CD14-positive monocyte (primary cell): ENCODE measurements at regions not wholly inside any gene's neighbourhood (a gene's known extent, or its start where the extent isn't known, plus 50 kb on each side); places are given as distances from the start of the nearest gene placed in this dataset.

Experiments used
- DNase-seq, 3 donors: peaks; one replicate each; pipeline ENCODE4 v3.0.0-alpha.2; 2011 to 2022
- H2AFZ ChIP-seq: 2 replicates; pipeline ENCODE4 v1.6.0; 2012; ENCODE audit warnings: mild to moderate bottlenecking, low read depth, low read length, inconsistent platforms; ENCODE audit not compliant: insufficient read depth, poor library complexity, severe bottlenecking
- H3K27ac ChIP-seq, 2 donors: 1 replicate in 1 of 2; 2 replicates in 1 of 2; pipeline ENCODE4 v1.5.1; 2012 to 2013; ENCODE audit warnings: low read length in 2 of 2, control low read depth in 1 of 2, inconsistent platforms in 1 of 2, low read depth in 1 of 2, mild to moderate bottlenecking in 1 of 2
- H3K27me3 ChIP-seq, 2 donors: one replicate each; pipeline versions ENCODE4 v1.6.0 to v1.6.1; 2011 to 2013; ENCODE audit warnings: low read length in 2 of 2; ENCODE audit not compliant: control insufficient read depth in 2 of 2, insufficient read depth in 2 of 2
- H3K36me3 ChIP-seq, 2 donors: replicated peaks in 1 of 2; 1 replicate in 1 of 2; 2 replicates in 1 of 2; pipeline versions ENCODE4 v1.5.1 to v1.6.1; 2012 to 2013; ENCODE audit warnings: low read length in 2 of 2, control low read depth in 1 of 2, inconsistent platforms in 1 of 2, mild to moderate bottlenecking in 1 of 2; ENCODE audit not compliant: insufficient read depth in 2 of 2, control insufficient read depth in 1 of 2
- H3K4me1 ChIP-seq, 2 donors: 1 replicate in 1 of 2; 2 replicates in 1 of 2; pipeline versions ENCODE4 v1.5.1 to v1.6.1; 2012 to 2013; ENCODE audit warnings: low read length in 2 of 2, control low read depth in 1 of 2, inconsistent platforms in 1 of 2, mild to moderate bottlenecking in 1 of 2, moderate library complexity in 1 of 2; ENCODE audit not compliant: insufficient read depth in 2 of 2, control insufficient read depth in 1 of 2
- H3K4me2 ChIP-seq: replicated peaks from 2 replicates; pipeline ENCODE3; 2012; ENCODE audit warnings: low read length, moderate library complexity, mild to moderate bottlenecking; ENCODE audit not compliant: poor library complexity, severe bottlenecking; ENCODE audit errors: extremely low read depth
- H3K4me3 ChIP-seq, 3 experiments: fragments of 200-600 bp in 1 of 3; sonication (generic) in 1 of 3; replicated peaks in 1 of 3; 1 replicate in 2 of 3; 2 replicates in 1 of 3; pipeline ENCODE4 v1.5.1; 2011 to 2013; ENCODE audit warnings: low read length in 3 of 3, mild to moderate bottlenecking in 3 of 3, control low read depth in 2 of 3, low read depth in 2 of 3, inconsistent platforms in 1 of 3, moderate library complexity in 1 of 3
- H3K79me2 ChIP-seq: 2 replicates; pipeline ENCODE4 v1.6.0; 2012; ENCODE audit warnings: mild to moderate bottlenecking, control low read depth, inconsistent platforms, low read length, moderate library complexity; ENCODE audit not compliant: insufficient read depth
- H3K9ac ChIP-seq: 2 replicates; pipeline ENCODE4 v1.6.0; 2017; ENCODE audit warnings: low read length, mild to moderate bottlenecking; ENCODE audit not compliant: insufficient read depth, poor library complexity, severe bottlenecking
- H3K9me3 ChIP-seq, 2 donors: replicated peaks in 1 of 2; 1 replicate in 1 of 2; 2 replicates in 1 of 2; pipeline versions ENCODE4 v1.5.1 to v1.6.1; 2012 to 2013; ENCODE audit warnings: low read length in 2 of 2, control low read depth in 1 of 2; ENCODE audit not compliant: control insufficient read depth in 1 of 2, insufficient read depth in 1 of 2
- H4K20me1 ChIP-seq: 2 replicates; pipeline ENCODE4 v1.6.0; 2012; ENCODE audit warnings: mild to moderate bottlenecking, low read length, control low read depth, moderate library complexity; ENCODE audit not compliant: insufficient read depth
- H3K27ac Mint-ChIP-seq, 7 donors: one replicate each; pipeline ENCODE4 v1.8.0; 2020; ENCODE audit warnings: mild to moderate bottlenecking in 7 of 7, mixed read lengths in 7 of 7, moderate library complexity in 6 of 7, inconsistent platforms in 2 of 7
- H3K27me3 Mint-ChIP-seq, 3 donors: one replicate each; pipeline ENCODE4 v1.8.0; 2021 to 2022; ENCODE audit warnings: low read depth in 3 of 3, mild to moderate bottlenecking in 3 of 3, mixed read lengths in 3 of 3, moderate library complexity in 3 of 3, inconsistent platforms in 1 of 3
- H3K36me3 Mint-ChIP-seq, 2 donors: one replicate each; pipeline ENCODE4 v1.8.0; 2020; ENCODE audit warnings: mixed read lengths in 2 of 2, inconsistent platforms in 1 of 2, mild to moderate bottlenecking in 1 of 2
- H3K4me1 Mint-ChIP-seq: one replicate; pipeline ENCODE4 v1.8.0; 2020; ENCODE audit warnings: mild to moderate bottlenecking, mixed read lengths
- H3K4me3 Mint-ChIP-seq, 2 donors: one replicate each; pipeline ENCODE4 v1.8.0; 2020; ENCODE audit warnings: mild to moderate bottlenecking in 2 of 2, mixed read lengths in 2 of 2, moderate library complexity in 1 of 2
- H3K9me3 Mint-ChIP-seq, 7 donors: one replicate each; pipeline ENCODE4 v1.8.0; 2020 to 2022; ENCODE audit warnings: mixed read lengths in 7 of 7, mild to moderate bottlenecking in 6 of 7, moderate library complexity in 6 of 7, inconsistent platforms in 2 of 7
- CTCF ChIP-seq: fragments of 200-600 bp; IDR thresholded peaks from one replicate; pipeline ENCODE4 v1.8.0; 2022; ENCODE audit warnings: antibody characterized with exemption, mild to moderate bottlenecking
- WGBS: methylation state at CpG from one replicate; pipeline ENCODE4 v1.1.5; 2013; ENCODE audit warnings: missing lambda C conversion rate; ENCODE audit not compliant: insufficient coverage; 5-methylcytosine and 5-hydroxymethylcytosine counted together
- intact Hi-C, 2 donors: fragments of 100-400 bp; cut with micrococcal nuclease; formaldehyde crosslinking; loops; one replicate each; pipeline versions ENCODE4 v1.15.0 to v1.15.1; 2023

GRCh38 chr5:104774372-104774771 is 1211.8 kb upstream of the NUDT12 start:
- DNase-seq = no peak
- Histone ChIP-seq H3K79me2 (no peaks in the 10 kb centered on the region), H3K27me3 (no peaks in the 10 kb centered on the region), H4K20me1 (no peaks in the 10 kb centered on the region), H3K4me2 (no peak overlapping the region), H3K4me1 (no peaks in the 10 kb centered on the region), H3K27ac (no peak overlapping the region), H3K4me3 (no peak overlapping the region), H3K9me3 (peaks cover 9 to 10% of the 10 kb centered on the region in 2 donors), H3K36me3 (no peaks in the 10 kb centered on the region), H2AFZ (no peak overlapping the region), H3K9ac (no peak overlapping the region)
- TF ChIP-seq CTCF = no peak
- Mint-ChIP-seq H3K27me3 (no peaks in the 10 kb centered on the region), H3K27ac (no peak overlapping the region), H3K4me3 (no peak overlapping the region), H3K36me3 (no peaks in the 10 kb centered on the region), H3K4me1 (no peaks in the 10 kb centered on the region), H3K9me3 (peaks cover 0 to 6% (median 0%) of the 10 kb centered on the region in 7 donors)
- intact Hi-C loops = no loop called here
- 96% methylated on average over 5 of the region's 8 CpGs for WGBS

GRCh38 chr5:104764197-104764596 is 1201.6 kb upstream of the NUDT12 start:
- Histone ChIP-seq H3K27me3 (no peaks in the 10 kb centered on the region), H3K9me3 (no peaks in the 10 kb centered on the region), H3K36me3 (no peaks in the 10 kb centered on the region), H3K9ac (no peak overlapping the region), H3K4me1 (no peaks in the 10 kb centered on the region), H3K4me2 (no peak overlapping the region), H4K20me1 (no peaks in the 10 kb centered on the region), H3K27ac (no peak overlapping the region), H3K79me2 (no peaks in the 10 kb centered on the region), H3K4me3 (no peak overlapping the region), H2AFZ (no peak overlapping the region)
- intact Hi-C loops = no loop called here
- Mint-ChIP-seq H3K4me3 (no peak overlapping the region), H3K27ac (no peak overlapping the region), H3K36me3 (no peaks in the 10 kb centered on the region), H3K9me3 (peaks cover 0 to 4% (median 0%) of the 10 kb centered on the region in 7 donors), H3K4me1 (no peaks in the 10 kb centered on the region), H3K27me3 (no peaks in the 10 kb centered on the region)
- DNase-seq = no peak
- TF ChIP-seq CTCF = no peak
- WGBS = no CpG with 5 or more reads among the region's 2 CpGs
